IPS-18c (cell line): ENCODE measurements at regions not wholly inside any gene's neighbourhood (a gene's known extent, or its start where the extent isn't known, plus 50 kb on each side); places are given as distances from the start of the nearest gene placed in this dataset.

ENCODE experiments used
- H3K4me3 ChIP-seq: 2 replicates; pipeline ENCODE4 v1.7.0; 2013; ENCODE audit warnings: low read depth, mild to moderate bottlenecking, low read length, moderate library complexity; ENCODE audit not compliant: insufficient read depth
- H3K9me3 ChIP-seq: one replicate; pipeline ENCODE4 v1.6.1; 2013; ENCODE audit warnings: mild to moderate bottlenecking, low read length, moderate library complexity; ENCODE audit not compliant: control insufficient read depth, insufficient read depth

- Histone ChIP-seq H3K4me3 (no peak overlapping the region), H3K9me3 (peaks cover 2% of the 10 kb centered on the region)
Observed at GRCh38 chr20:58102261-58102660, 126.2 kb downstream of the ANKRD60 start.

- H3K9me3 ChIP-seq = peaks cover 2% of the 10 kb centered on the region
- H3K4me3 ChIP-seq = no peak overlapping the region
Observed at GRCh38 chr20:58100731-58101356, 127.6 kb downstream of the ANKRD60 start.

- Histone ChIP-seq H3K4me3 (no peak overlapping the region), H3K9me3 (no peaks in the 10 kb centered on the region)
Observed at GRCh38 chr20:58099956-58100730, 128.3 kb downstream of the ANKRD60 start.

GRCh38 chr20:58099291-58099935, 129.0 kb downstream of the ANKRD60 start:
- H3K9me3 ChIP-seq = no peaks in the 10 kb centered on the region
- H3K4me3 ChIP-seq = no peak overlapping the region

GRCh38 chr20:58098571-58098970, 129.9 kb downstream of the ANKRD60 start:
- Histone ChIP-seq H3K4me3 (no peak overlapping the region), H3K9me3 (no peaks in the 10 kb centered on the region)

- H3K9me3 ChIP-seq = no peaks in the 10 kb centered on the region
- no peak overlapping the region for H3K4me3 ChIP-seq
Observed at GRCh38 chr20:58097943-58098342, 130.5 kb downstream of the ANKRD60 start.

- Histone ChIP-seq H3K4me3 (no peak overlapping the region), H3K9me3 (no peaks in the 10 kb centered on the region)
Observed at GRCh38 chr20:58097429-58097828, 131.0 kb downstream of the ANKRD60 start.

GRCh38 chr20:58096880-58097423, 131.5 kb downstream of the ANKRD60 start:
- H3K4me3 ChIP-seq = no peak overlapping the region
- no peaks in the 10 kb centered on the region for H3K9me3 ChIP-seq

GRCh38 chr20:58094698-58095097, 133.8 kb downstream of the ANKRD60 start:
- peaks cover 3% of the 10 kb centered on the region for H3K9me3 ChIP-seq
- no peak overlapping the region for H3K4me3 ChIP-seq

- Histone ChIP-seq H3K4me3 (no peak overlapping the region), H3K9me3 (peaks cover 3% of the 10 kb centered on the region)
Observed at GRCh38 chr20:58094160-58094559, 134.3 kb downstream of the ANKRD60 start.

GRCh38 chr20:58092871-58093270, 135.6 kb downstream of the ANKRD60 start:
- Histone ChIP-seq H3K9me3 (peaks cover 3% of the 10 kb centered on the region), H3K4me3 (no peak overlapping the region)

- Histone ChIP-seq H3K4me3 (no peak overlapping the region), H3K9me3 (peaks cover 3% of the 10 kb centered on the region)
Observed at GRCh38 chr20:58092353-58092752, 136.1 kb downstream of the ANKRD60 start.

GRCh38 chr20:58091810-58092209, 136.6 kb downstream of the ANKRD60 start:
- Histone ChIP-seq H3K4me3 (no peak overlapping the region), H3K9me3 (peaks cover 3% of the 10 kb centered on the region)

GRCh38 chr20:58090161-58090560, 138.3 kb downstream of the ANKRD60 start:
- Histone ChIP-seq H3K4me3 (no peak overlapping the region), H3K9me3 (peaks cover 3% of the 10 kb centered on the region)

GRCh38 chr20:58088625-58089024, 139.8 kb downstream of the ANKRD60 start:
- peaks cover 3% of the 10 kb centered on the region for H3K9me3 ChIP-seq
- H3K4me3 ChIP-seq = no peak overlapping the region

GRCh38 chr20:58088105-58088504, 140.3 kb downstream of the ANKRD60 start:
- Histone ChIP-seq H3K4me3 (no peak overlapping the region), H3K9me3 (peaks cover 3% of the 10 kb centered on the region)

- peaks cover 3% of the 10 kb centered on the region for H3K9me3 ChIP-seq
- no peak overlapping the region for H3K4me3 ChIP-seq
Observed at GRCh38 chr20:58087562-58087858, 140.9 kb downstream of the ANKRD60 start.
